Right lobe of liver (tissue), 6 donors: ENCODE measurements at regions not wholly inside any gene's neighbourhood (a gene's known extent, or its start where the extent isn't known, plus 50 kb on each side); places are given as distances from the start of the nearest gene placed in this dataset.

ENCODE experiments used
- ATAC-seq, 4 donors: fragments of 200-7000 bp; cut with Tn5 transposase; one replicate each; pipeline ENCODE4 v1.9.1; 2020; ENCODE audit warnings: mild to moderate bottlenecking in 4 of 4, moderate library complexity in 4 of 4
- DNase-seq, 3 donors: peaks; one replicate each; pipeline ENCODE4 v3.0.0-alpha.2; 2020
- H3K27ac ChIP-seq, 3 donors: fragments of 200-600 bp; one replicate each; pipeline ENCODE4 v1.8.0; 2022
- H3K27me3 ChIP-seq, 2 donors: fragments of 200-600 bp; one replicate each; pipeline ENCODE4 v1.8.0; 2022
- H3K36me3 ChIP-seq, 4 donors: fragments of 200-600 bp; sonication (generic) in 1 of 4; one replicate each; pipeline versions ENCODE4 v1.5.1 to v1.8.0; 2017 to 2022; ENCODE audit warnings: control low read depth in 1 of 4
- H3K4me1 ChIP-seq, 4 donors: fragments of 200-600 bp; sonication (generic) in 1 of 4; one replicate each; pipeline versions ENCODE4 v1.5.1 to v1.8.0; 2017 to 2022; ENCODE audit warnings: control low read depth in 1 of 4
- H3K4me3 ChIP-seq, 3 donors: fragments of 200-600 bp; one replicate each; pipeline ENCODE4 v1.8.0; 2022
- H3K9me3 ChIP-seq, 4 donors: fragments of 200-600 bp; sonication (generic) in 1 of 4; one replicate each; pipeline versions ENCODE4 v1.5.1 to v1.8.0; 2017 to 2022; ENCODE audit warnings: control low read depth in 1 of 4
- CTCF ChIP-seq, 4 donors: fragments of 200-600 bp in 3 of 4; fragments of 450-650 bp in 1 of 4; IDR thresholded peaks; one replicate each; pipeline versions ENCODE4 v1.5.1 to v1.8.0; 2016 to 2022; ENCODE audit warnings: antibody characterized with exemption in 4 of 4, mild to moderate bottlenecking in 2 of 4
- POLR2A ChIP-seq: fragments of 450-650 bp; IDR thresholded peaks from one replicate; pipeline ENCODE4 v1.6.1; 2017; ENCODE audit warnings: antibody characterized with exemption, mild to moderate bottlenecking
- WGBS: methylation state at CpG from one replicate; pipeline ENCODE4 v1.1.6; 2018; ENCODE audit warnings: low coverage, low lambda C conversion rate; ENCODE audit not compliant: insufficient coverage; ENCODE audit errors: missing lambda C conversion rate; 5-methylcytosine and 5-hydroxymethylcytosine counted together
- intact Hi-C, 2 donors: fragments of 100-400 bp; cut with DNase I; formaldehyde crosslinking; loops; one replicate each; pipeline versions ENCODE4 v1.11.2 to v1.14.1; 2022
- donor health status: DM: no; HTN: yes; CAD: no.
- donor health status: DM: no; HTN: no; CAD: no.
- donor health status: DM: no; HTN: no; CAD: no.
- donor health status: DM: no; HTN: yes; CAD: no.
- donor health status: DM: no; HTN: yes; CAD: no.

GRCh38 chr4:156255230-156256007, 301.8 kb upstream of the CTSO start:
- Histone ChIP-seq H3K9me3 (no peaks in the 10 kb centered on the region), H3K36me3 (no peaks in the 10 kb centered on the region), H3K27ac (no peak overlapping the region), H3K4me1 (no peaks in the 10 kb centered on the region), H3K27me3 (no peaks in the 10 kb centered on the region), H3K4me3 (no peak overlapping the region)
- DNase-seq (no peak), ATAC-seq (no peak)
- intact Hi-C loops = no loop called here
- 57% methylated on average over 5 of the region's 5 CpGs for WGBS
- TF ChIP-seq POLR2A = no peak
- no peak for TF ChIP-seq CTCF (IDR thresholded peaks at IDR 0.05)

GRCh38 chr4:156252358-156252921, 298.8 kb upstream of the CTSO start:
- ATAC-seq (no peak), DNase-seq (no peak)
- no peak overlapping the region for H3K4me3 ChIP-seq
- no peaks in the 10 kb centered on the region for H3K4me1 ChIP-seq
- TF ChIP-seq POLR2A = no peak
- no peak for TF ChIP-seq CTCF (IDR thresholded peaks at IDR 0.05)
- 53% methylated on average over 2 of the region's 2 CpGs for WGBS
- no peak overlapping the region for H3K27ac ChIP-seq
- H3K9me3 ChIP-seq = no peaks in the 10 kb centered on the region
- intact Hi-C loops = no loop called here
- no peaks in the 10 kb centered on the region for H3K36me3 ChIP-seq
- H3K27me3 ChIP-seq = no peaks in the 10 kb centered on the region

- Histone ChIP-seq H3K4me1 (no peaks in the 10 kb centered on the region), H3K9me3 (no peaks in the 10 kb centered on the region), H3K36me3 (no peaks in the 10 kb centered on the region), H3K27ac (no peak overlapping the region), H3K27me3 (no peaks in the 10 kb centered on the region), H3K4me3 (no peak overlapping the region)
- TF ChIP-seq CTCF (IDR thresholded peaks at IDR 0.05) (no peak), POLR2A (no peak)
- ATAC-seq (no peak), DNase-seq (no peak)
- 60% methylated on average over 2 of the region's 3 CpGs for WGBS
- intact Hi-C loops = no loop called here
These were observed 297.9 kb upstream of the CTSO start for GRCh38 chr4:156251373-156252065.

- Histone ChIP-seq H3K4me1 (no peaks in the 10 kb centered on the region), H3K4me3 (no peak overlapping the region), H3K9me3 (no peaks in the 10 kb centered on the region), H3K27me3 (no peaks in the 10 kb centered on the region), H3K27ac (no peak overlapping the region), H3K36me3 (no peaks in the 10 kb centered on the region)
- ATAC-seq (no peak), DNase-seq (no peak)
- whole genome bisulfite sequencing = 38% methylated on average over 2 of the region's 3 CpGs
- TF ChIP-seq POLR2A = no peak
- intact Hi-C loops = no loop called here
These were observed 295.3 kb upstream of the CTSO start for GRCh38 chr4:156248917-156249316.

- no peaks in the 10 kb centered on the region for H3K4me1 ChIP-seq
- no peak overlapping the region for H3K27ac ChIP-seq
- no peak for TF ChIP-seq POLR2A
- TF ChIP-seq CTCF (IDR thresholded peaks at IDR 0.05) = no peak
- no peaks in the 10 kb centered on the region for H3K27me3 ChIP-seq
- H3K36me3 ChIP-seq = no peaks in the 10 kb centered on the region
- intact Hi-C loops = no loop called here
- H3K4me3 ChIP-seq = no peak overlapping the region
- no peak for DNase-seq
- H3K9me3 ChIP-seq = no peaks in the 10 kb centered on the region
- 33% methylated on average over 2 of the region's 2 CpGs for WGBS
- ATAC-seq = no peak
These were observed 293.8 kb upstream of the CTSO start for GRCh38 chr4:156247470-156247869.
